GM12875 (cell line): ENCODE measurements at regions not wholly inside any gene's neighbourhood (a gene's known extent, or its start where the extent isn't known, plus 50 kb on each side); places are given as distances from the start of the nearest gene placed in this dataset.

Experiments
- H3K4me3 ChIP-seq: one replicate; pipeline ENCODE4 v1.5.1; 2011; ENCODE audit warnings: low read depth, low read length, control low read depth
- TF ChIP-seq, protein P1 (sequence below): IDR thresholded peaks from 2 replicates; pipeline ENCODE4 v1.5.1; 2011; ENCODE audit warnings: low read depth, mild to moderate bottlenecking, control low read depth, inconsistent platforms, low read length, moderate library complexity, borderline replicate concordance; ENCODE audit not compliant: insufficient read depth

DNA sequence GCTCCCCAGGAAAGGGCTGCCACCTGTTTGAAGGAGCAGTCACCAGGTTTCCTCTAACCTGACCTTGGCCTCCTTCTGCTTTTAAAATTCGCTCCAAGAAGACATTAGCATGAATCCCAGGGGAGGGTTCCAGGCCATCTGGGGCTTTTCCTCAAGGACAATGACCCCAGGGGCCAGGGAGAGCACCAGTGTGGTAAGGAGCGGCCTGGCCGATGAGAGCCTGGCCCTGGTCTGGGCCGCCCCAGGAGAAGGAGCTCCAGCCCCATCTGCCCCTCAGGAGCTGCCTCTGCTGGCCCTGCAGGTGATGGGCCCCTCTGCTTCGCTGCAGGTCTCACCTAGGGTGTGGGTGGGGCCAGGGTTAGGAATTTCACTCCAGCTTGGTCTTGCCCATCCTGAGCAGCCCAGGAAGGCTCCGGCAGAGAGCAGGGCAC is 209.2 kb upstream of the TNRC6C start:
- TF ChIP-seq, protein P1, sequence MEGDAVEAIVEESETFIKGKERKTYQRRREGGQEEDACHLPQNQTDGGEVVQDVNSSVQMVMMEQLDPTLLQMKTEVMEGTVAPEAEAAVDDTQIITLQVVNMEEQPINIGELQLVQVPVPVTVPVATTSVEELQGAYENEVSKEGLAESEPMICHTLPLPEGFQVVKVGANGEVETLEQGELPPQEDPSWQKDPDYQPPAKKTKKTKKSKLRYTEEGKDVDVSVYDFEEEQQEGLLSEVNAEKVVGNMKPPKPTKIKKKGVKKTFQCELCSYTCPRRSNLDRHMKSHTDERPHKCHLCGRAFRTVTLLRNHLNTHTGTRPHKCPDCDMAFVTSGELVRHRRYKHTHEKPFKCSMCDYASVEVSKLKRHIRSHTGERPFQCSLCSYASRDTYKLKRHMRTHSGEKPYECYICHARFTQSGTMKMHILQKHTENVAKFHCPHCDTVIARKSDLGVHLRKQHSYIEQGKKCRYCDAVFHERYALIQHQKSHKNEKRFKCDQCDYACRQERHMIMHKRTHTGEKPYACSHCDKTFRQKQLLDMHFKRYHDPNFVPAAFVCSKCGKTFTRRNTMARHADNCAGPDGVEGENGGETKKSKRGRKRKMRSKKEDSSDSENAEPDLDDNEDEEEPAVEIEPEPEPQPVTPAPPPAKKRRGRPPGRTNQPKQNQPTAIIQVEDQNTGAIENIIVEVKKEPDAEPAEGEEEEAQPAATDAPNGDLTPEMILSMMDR: no peak
- H3K4me3 ChIP-seq: no peak overlapping the region

DNA sequence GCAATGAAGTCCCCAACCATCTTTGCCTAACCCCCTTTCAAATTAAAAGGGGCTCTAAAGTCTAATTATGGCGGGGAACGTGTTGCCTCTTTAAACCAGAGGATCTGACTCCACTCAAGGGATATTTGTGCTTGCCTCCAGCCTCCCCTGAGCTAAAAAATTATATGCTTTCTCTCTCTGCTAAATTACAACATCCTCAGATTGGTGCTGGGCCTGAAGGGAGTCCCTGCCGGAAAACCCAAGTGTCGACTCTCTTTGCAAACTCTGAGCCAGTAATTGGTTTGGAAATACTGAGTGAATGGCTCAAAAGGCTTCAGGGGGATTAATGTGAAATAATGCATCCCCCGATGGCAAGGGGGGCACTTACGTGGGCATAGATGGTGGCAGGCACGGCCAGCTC is 208.5 kb upstream of the TNRC6C start:
- TF ChIP-seq, protein P1: no peak

DNA sequence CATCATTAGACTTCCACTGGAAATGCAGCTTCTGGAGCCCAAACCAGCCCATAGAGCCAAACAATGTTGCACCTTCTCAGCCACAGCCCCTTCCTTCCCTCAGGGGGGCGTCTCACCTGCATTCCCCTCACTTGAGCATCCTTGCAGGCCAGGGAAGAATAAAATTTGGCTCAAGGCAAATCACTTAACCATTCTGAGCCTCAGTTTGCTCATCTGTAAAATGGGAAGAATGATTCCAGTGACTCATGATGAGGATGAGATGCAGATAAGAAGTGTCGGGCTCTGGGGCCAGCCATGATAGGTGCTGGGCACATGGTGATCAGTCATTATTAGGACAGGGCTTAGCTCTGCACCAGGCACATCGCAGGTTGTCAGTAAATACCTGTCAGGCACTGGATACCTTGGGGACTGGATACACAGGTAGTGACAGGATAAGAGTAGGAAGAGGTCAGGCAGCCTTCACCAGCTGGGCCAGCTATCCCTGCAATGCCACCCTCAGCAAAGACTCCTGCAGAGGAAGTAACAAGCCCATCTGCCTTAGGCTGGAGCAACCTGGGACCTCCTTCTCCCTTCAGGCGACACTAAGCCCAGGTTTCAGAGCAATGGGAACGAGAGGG is 208.0 kb upstream of the TNRC6C start:
- H3K4me3 ChIP-seq: no peak overlapping the region
- TF ChIP-seq, protein P1: no peak

More for the DNA sequence above, 208.5 kb upstream of the TNRC6C start:
- H3K4me3 ChIP-seq: no peak overlapping the region

DNA sequence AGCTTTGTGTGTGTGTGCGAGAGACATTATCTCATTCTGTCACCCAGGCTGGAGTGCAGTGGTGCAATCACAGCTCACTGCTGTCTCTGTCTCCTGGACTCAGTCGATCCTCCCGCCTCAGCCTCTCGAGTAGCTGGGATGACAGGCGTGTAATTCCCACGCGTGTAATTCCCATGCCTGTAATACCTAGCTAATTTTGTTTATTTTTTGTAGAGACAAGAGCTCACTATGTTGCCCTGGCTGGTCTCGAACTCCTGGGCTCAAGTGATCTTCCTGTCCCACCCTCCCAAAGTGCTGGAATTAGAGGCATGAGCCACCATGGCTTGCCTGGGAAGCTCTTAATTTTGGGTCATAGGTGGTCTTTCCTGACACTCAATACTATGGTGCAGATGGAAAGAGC is 205.3 kb upstream of the TNRC6C start:
- no peak overlapping the region for H3K4me3 ChIP-seq
- TF ChIP-seq, protein P1: no peak

DNA sequence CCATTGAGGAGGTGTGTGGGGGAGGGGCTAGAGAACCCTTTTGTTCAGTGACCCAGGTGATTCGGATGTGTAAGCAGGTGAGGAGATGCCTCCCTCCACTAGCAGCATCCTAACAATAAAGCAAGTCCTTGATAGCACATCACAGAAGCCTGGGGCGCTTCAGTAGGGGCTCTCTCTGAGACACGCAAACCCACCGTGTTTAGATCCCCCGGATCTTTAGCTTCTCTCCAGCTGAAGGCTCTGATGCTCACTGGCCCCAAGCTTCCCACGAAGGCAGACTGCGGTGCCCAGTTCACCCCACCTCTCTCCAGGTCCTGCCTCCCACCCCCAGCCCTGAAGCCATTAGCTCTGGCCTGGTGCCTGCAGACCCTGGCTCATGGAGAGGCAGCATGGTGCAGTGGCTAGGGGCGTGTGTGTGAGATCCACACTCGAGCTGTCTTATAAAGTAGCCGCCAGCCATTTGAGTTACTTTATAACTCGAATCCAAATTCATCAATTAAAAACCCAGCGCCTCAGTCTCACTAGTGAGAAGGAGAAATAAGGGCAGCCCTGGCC is 204.7 kb upstream of the TNRC6C start:
- no peak overlapping the region for H3K4me3 ChIP-seq
- TF ChIP-seq, protein P1: no peak

DNA sequence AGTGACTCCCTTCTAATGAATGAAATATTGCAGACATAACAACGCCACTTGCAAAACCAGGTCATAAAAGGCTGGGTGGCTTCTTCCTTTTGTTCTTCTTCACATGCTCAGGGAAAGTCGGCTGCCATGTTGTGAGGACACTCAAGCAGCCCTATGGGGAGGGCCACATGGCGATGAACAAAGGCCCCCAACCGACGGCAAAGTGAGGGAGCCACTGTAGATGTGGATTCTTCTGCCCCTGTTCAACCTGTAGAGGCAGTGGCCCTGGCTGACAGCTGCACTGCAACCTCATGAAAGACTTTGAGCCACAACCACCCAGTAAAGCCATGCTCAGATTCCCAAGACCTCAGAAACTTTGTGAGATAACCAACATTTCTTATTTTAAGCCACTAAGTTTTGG is 203.5 kb upstream of the TNRC6C start:
- TF ChIP-seq, protein P1: no peak
- H3K4me3 ChIP-seq: no peak overlapping the region

DNA sequence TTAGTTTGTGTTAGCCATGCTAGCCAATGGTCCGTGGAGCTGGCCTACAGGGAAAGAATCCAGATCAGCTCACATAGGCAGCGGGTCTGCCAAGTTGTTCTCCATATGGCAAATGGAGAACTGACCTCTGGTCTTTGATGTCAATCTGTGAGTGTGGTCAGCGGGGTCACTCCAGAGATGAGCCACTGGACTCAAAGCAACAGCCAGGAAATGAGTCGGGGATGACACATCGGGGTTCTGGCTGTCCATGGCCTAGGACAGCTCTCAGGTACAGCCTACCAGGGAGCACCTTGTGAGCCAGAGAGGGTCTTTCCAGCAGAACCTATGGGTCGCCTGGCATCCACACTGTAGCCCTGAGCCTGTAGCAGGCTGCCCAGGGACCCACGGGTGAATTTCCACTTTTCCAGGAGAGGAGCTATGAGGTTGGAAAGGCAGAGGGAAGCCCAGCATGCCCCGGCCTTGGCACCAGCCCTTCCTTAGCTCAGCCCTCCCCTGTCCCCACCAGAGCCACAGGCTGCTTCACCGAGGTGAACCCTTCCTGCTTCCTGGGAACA is 203.0 kb upstream of the TNRC6C start:
- no peak overlapping the region for H3K4me3 ChIP-seq
- TF ChIP-seq, protein P1: no peak
